LoVo (cell line): ENCODE measurements at regions not wholly inside any gene's neighbourhood (a gene's known extent, or its start where the extent isn't known, plus 50 kb on each side); places are given as distances from the start of the nearest gene placed in this dataset.
"Not testable (repeated sequence)": the region's sequence is repeated elsewhere in the genome, so short reads cannot be mapped to it uniquely, and the experiment has no call there.

Experiments used
- DNase-seq: peaks from one replicate; pipeline ENCODE4 v3.0.0-alpha.2; 2016; ENCODE audit warnings: low spot score

DNA sequence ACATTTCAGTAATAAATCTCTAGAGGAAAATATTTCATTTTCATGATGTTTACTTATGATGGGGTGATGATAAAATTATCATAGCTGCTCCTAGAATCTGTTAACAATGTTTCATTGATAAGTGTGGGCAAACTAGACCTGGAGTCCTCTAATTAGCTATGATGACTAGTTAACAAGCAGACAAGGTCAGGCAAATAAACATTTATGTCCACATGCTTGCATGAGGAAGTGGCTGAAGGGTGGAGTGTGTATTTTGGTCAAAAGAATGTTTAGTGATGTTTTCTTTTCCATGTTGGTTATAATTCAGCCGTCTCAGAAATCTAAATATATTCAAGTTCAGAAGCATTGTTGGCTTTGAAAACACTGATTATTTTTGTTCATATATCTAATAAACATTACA is 99.9 kb upstream of the FN1 start:
- peak; percentile 7 for DNase-seq

DNA sequence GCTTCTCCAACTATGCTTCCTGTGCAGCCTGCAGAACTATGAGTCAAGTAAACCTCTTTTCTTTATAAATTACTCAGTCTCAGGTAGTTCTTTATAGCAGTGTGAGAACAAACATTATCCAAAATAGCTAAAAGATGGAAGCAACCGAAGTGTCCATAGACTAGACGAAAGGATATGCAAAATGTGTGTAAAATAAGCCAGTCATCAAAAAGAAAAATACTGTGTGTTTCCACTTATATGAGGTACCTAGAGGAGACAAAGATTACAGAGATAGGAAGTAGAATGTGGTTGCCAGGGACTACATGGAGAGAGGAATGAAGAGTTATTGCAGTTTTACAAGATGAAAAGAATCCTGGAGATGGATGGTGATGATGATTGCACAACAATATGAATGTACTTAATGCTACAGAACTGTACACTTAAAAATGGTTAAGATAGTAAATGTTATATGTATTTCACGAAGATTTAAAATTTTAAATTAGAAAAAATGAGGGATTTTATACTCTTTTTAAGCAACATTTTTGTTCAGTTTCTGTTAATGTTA is 99.3 kb upstream of the FN1 start:
- DNase-seq: no peak

DNA sequence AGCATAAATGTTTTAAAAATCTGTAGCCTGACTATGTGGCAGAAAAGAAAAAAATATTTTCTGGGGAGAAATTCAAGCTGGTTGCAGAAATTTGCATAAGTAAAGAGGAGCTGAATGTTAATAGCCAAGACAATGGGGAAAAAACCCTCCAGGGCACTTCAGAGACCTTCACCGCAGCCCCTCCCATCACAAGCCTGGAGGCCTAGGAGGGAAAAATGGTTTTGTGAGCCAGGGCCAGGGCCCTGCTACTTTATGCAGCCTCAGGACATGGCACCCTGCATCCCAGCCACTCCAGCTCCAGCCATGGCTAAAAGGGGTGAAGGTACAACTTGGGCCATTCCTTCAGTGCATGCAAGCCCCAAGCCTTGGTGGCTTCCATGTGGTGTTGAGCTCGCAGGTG is 97.8 kb upstream of the FN1 start:
- DNase-seq: not testable (repeated sequence)

DNA sequence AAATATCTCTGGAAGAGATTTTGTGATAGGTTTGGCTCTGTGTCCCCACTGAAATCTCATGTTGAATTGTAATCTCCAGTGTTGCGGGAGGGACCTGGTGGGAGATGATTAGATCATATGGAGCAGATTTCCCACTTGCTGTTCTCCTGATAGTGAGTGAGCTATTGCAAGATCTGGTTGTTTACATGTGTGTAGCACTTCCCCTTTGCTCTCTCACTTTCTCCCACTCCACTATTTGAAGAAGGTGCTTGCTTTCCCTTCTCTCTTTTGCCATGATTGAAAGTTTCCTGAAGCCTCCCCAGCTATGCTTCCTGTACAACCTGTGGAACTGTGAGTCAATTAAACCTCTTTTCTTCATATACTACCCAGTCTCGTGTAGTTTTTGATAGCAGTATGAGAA is 97.0 kb upstream of the FN1 start:
- DNase-seq: no peak

DNA sequence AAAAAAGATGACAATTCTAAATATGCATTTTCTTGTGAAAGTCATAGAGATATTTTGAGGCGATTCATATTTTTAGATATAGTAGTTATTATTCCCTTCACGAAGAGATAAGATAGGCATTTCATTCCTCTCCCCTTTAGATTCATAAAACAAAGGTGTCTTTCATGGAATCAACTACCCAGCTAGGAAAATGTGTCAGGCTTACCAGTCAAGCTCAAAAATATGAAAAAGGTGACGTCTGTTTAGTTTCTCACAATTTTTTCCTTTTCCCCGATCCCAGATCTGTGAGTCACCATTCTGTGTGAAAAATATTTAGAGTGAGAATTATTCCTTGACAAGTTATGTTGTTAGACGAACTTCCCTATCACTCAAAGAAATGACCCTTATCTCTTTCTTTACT is 95.4 kb upstream of the FN1 start:
- no peak for DNase-seq

DNA sequence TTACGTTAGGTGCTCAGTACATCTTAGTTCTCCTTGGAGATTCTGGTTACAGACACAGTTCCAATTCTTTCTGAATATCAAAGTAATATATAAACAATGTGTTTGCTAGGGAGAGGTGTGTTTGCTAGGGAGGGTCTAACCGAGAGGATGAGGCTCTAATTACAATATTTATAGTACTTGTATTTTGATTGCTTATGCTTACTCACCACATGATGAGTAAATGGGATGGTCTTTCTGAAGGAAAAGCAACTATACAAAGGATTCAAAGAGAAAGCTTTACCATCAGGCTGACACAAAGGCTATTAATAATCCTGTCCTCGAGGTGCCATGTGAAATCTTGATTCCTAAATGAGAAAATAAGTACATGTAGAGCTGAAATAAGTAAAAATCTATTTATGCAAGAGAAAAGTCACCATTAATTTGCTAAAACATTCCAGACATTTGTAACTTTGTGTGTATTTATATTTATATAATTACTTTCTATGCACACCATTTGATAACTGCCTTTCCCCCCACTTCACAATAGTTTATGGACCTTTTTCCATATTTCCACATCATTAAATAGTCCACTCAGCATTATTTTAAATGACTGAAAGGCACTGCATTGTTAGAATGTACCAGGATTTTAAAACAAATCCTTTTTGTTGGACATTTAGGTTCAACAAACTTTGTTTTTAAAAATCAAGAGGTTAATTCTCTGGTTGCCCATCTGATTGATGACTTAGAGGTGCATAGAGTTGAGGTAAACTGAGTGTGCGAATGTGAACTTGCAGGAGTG is 94.5 kb upstream of the FN1 start:
- DNase-seq: no peak

DNA sequence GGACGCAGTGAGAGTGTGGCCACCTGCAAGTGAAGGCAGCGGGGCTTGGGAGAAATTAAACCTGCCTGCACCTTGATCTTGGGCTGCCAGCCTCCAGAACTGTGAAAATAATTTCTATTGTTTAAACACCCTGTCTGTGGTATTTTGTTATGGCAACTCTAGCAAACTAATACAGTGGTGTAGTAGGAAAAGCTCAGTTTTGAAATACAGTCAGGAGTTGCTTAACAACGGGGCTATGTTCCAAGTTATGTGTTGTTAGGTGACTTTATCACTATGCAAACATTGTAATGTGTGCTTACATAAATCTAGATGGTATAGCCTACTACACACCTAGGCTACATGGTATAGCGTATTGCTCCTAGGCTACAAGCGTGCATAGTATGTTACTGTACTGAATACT is 93.4 kb upstream of the FN1 start:
- no peak for DNase-seq

DNA sequence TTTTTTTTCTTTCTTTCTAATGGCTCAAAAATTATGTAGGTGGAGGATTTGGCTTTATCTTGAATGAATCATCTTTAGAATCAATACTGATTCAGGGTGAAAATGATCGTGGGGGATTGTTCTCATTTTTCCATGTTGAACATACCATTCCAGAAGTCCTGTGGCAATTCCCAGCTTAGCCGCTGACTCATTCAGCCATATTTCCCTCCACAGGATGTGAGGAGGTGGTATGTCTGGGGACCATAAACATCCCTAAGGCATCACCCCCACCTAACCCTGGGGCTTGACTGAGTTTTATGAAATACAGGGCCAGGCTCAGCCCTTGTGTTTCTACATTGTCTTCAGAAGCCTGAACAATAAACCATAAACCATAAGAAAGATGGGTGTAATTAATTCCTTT is 92.7 kb upstream of the FN1 start:
- DNase-seq: no peak

DNA sequence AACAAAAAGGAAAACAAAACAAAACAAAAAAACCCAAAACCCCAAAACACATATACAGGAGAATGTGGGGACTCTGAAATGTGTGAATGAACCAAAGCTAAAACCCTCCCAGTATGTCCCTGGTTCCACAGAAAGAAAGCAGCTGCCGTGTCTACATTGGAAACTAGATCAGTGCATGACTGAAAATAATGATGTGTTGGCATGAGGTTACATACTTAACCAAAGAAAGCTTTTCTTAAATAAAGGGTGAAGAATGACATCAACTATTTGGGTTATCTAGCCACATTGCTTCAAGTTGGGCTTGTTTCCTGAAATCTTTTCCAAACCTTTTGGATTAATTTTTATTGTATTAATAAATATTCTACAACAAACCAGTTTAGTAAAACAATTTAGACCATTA is 91.9 kb upstream of the FN1 start:
- DNase-seq: no peak

DNA sequence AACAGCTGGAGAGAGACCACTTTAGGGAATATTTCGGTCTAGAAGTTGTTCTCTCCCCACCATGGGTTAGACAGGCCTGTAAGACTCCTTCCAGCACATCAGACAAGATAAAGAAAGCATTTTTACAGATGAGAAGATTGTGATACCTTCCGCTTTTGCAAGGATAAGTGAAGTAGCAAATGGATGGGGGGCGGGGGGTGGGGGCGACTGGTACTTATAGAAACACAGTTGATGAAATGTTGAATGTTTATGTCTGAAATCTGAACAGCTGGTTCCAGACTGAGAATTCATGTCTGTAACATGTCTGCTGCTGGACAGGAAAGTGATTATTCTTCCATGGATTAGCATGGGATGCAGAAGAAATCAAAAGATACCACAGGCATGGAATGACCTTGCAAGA is 90.5 kb upstream of the FN1 start:
- DNase-seq: no peak

DNA sequence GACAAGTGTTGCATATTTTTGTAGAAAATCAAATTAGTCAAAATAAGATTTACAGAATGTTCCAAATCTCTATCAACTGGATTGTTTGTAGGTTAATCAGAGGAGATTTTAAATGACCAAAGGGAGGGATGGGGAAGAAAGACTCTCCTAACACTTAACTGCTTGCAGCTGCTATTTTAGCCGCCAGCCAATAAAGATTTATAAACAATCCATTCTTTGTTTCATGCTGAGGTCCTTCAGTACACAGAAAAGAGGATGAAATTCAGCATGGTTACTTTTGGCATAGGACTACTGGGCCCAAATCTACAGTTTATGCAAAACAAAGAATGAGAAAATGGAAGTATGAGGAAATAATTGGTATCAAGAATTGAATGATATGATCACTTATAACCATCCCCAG is 86.4 kb upstream of the FN1 start:
- DNase-seq: no peak

DNA sequence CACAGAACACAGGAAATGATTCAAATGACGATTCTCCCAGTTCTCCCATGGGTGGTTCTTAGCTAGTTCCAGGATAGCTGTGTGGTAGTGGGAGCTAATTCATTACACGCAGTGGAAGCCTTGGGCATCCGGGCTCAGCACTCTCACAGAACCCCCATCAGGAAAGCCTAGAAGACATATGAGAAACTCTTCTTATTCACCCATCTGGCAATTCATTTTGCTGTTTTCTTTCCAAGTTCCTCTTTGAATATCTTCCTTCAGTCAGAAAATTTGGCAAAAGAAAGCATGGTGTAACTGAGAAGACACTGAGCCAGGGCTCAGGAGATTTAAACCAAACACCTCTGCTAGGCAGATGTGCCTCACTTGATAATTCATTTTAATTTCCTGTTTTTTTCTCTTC is 85.2 kb upstream of the FN1 start:
- no peak for DNase-seq

DNA sequence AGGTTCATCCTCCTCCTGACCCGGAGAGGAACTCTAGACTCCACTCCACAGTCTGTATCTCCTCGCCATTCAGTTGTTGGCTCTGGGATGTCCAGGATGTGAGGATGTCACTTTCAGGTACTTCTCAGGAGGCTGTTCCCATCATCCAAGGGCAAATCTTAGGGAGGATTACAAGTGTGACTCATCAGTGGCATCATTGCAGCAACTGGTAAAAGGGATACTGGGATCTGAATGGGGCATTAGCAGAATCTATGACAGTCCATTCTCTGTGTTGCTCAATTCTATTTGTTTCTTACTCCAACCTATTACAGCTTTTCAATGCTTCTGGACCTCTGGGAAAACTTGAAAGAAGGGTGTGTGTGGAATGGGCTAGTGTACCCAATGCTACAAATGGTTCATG is 81.5 kb upstream of the FN1 start:
- DNase-seq: no peak

DNA sequence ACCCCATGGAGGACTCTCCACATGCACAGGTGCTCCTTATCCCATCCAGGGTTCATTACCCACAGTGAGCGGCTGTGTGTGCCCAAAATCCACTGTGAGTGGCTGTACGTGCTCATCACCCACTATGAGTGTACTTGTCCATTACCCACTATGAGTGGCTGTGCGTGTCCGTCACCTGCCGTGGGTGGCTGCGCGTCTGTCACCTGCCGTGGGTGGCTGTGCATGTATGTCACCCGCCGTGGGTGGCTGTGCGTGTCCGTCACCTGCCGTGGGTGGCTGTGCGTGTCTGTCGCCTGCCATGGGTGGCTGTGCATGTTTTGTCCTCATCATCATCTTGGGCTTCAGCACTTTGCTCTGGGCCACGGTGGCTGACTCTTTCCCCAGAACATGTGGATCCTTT is 78.6 kb upstream of the FN1 start:
- no peak for DNase-seq

DNA sequence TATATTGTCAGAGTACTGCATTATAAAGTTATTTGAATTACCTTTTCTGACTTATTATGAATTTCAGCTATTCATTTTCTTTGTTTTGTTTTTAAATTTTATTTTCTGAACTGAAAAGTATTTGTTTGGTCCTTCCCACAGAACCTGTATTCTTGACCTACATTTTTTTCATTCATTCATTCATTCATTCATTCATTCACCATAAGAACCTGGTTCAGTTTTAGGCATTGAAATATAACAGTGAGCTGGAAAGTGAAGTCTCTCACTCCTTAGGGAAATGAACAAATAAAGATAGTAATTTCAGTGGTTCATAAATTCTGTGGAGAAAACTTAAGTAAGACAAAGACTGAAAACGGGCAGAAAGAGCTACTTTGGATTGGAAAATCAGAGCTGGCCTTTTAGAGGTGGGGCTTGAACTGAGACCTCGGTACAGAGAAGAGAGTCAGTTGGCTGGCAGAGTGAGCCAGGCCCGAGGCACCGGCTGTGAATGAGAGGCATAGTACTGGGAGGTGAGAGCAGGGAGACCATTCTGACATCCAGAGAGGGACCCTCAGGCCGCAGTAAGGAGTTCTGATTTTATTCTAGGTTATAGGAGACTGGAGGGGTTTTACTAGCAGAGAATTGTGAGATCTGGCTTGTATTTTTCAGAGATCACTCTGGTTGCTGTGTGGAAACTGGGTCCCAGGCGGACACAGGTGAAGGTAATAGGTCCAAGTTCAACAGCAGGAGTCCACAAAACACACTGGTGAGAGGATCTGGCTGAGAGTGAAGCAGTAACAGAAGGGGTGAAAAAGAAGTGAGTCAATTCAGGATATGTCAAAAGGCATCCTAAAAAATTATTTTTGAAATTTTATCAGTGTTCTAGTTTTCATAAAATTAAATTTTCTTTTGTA is 75.8 kb upstream of the FN1 start:
- no peak for DNase-seq

DNA sequence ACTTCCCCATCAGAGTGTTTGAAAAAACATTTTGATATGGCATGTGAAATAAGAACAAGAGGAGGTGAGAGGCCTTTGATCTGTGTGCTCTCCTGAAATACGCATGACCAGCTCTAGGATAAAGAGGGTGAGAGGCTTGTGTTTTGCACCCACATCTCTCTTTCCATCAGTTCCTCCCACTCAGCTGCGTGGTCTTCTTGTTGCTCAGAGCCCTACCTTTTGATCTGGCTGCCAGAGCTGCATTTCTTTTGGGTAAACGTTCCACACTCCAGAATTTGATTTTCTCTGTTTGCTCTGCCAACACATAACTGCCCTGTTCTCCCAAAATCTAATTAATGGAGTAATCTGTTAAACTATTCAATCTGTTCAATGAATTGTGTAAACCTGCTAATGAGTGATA is 72.0 kb upstream of the FN1 start:
- DNase-seq: no peak

DNA sequence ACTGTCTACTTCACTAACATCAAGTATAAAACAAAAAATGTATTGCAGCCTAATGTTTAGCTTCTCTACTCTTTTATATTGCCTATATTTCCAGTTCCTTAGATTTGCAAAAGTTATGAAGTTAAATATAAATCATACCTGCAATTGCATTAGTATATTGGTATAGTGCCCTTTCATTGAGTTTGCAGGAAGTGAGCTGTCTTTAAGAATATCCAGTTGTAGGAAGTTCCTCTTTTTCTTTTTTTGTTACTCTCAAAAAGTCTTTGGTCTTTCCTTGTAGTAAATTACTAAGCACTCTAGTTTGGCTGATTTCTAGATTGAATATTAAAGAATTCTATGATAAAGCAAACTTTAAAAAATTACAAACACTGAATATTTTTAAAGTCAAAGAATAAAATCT is 71.3 kb upstream of the FN1 start:
- no peak for DNase-seq

DNA sequence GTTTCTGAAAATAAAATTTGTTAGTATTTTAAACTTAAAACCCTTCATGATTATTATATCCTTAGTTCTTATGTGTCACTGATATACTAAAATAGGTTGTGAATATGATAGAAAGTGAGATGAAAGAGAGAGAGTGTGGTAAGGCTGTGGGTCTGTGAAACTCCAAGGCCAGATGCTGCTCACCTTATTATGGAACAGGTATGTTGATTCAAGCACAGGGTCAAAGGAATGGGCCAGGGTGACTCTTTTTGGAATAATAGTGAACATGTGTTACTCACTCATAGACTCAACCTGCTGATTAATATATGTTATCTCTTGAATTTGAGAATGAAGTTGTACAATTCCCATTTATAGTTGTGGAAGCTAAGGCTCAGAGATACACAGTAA is 70.7 kb upstream of the FN1 start:
- DNase-seq: no peak

DNA sequence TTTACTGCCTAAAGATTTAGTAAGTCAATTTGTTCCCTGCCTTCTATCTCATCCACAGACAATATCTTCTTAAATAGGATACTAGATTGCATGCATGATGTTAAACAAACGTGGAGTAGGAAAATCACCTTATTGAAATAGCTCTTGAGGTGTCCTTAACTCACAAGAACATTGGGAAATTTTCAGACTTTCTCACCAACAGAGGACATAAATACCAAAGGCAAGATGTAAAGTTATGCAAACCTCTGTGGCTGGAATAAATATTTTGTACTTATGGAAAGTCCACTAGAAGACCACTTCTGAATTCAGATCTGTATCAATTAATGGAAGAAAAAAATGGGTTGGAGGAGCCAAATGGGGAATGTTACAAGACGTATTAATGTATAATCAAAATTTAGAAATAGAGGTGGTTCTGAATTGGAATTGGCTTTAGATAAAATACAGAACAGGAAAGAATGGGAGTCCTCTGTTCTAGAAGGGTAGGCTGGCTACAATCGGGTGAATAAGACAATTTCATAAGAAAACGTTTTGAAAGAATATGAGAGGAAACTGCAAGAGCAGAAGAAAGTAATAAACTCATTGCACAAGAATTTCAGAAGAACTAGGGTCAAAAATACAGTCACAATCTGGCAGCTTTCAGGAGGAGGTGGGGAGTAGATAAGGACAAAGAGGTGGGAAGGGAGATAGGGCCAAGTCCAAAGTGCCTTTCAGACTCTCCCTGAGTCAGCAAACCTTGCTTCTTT is 69.3 kb upstream of the FN1 start:
- DNase-seq: no peak

DNA sequence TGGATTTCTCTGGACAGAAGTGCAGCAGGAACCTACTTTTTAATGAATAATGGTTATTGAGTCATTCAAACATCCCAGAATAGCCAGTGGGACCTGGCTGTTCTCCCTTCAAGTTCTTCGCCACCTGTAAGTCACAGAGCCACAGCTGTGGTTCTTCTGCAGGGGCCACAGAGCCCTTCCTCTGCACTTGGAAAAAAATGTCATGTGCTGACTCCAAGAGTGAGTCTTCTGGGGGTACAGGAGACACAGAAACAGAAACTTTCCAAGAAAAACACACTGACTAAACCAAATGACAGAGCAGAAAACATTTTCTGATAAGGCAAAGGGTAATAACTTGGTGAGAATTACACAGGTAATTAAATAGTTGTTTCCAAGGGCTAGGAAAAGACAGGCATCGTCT is 68.7 kb upstream of the FN1 start:
- no peak for DNase-seq

DNA sequence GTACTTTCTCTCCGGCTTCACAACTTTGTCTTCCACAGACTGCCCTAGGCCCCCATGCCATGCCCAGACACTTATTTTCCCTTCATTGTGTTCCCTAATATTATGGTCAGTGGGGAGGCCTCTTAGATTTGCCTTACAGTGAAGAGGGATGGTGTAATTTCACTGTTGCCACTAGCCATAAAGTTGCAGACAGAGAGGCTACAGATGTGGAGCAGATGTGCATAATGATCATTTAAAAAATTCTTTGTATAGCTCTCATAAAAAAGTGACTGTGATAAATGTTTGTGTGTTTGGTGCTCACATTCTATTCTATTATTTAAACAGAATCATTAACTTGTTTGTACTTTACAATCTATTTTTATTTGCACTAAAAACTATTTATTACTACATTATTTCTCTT is 67.5 kb upstream of the FN1 start:
- no peak for DNase-seq

DNA sequence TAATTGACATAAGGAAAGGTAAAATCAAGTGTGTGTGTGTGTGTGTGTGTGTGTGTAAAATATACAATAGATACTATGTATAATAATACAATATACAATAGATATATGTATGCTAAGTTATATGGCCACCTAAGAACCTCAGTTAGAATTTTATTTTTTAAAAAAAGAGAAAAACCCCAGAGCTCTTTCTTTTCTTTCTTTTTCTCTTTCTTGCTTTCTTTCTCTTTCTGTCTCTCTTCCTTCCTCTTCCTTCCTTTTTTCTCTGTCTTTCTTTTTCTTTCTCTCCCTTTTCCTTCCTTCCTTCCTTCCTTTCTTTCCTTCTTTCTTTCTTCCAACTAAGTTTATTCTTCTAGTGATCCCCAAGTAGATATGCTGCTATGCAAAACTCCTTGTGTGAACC is 64.6 kb upstream of the FN1 start:
- no peak for DNase-seq

DNA sequence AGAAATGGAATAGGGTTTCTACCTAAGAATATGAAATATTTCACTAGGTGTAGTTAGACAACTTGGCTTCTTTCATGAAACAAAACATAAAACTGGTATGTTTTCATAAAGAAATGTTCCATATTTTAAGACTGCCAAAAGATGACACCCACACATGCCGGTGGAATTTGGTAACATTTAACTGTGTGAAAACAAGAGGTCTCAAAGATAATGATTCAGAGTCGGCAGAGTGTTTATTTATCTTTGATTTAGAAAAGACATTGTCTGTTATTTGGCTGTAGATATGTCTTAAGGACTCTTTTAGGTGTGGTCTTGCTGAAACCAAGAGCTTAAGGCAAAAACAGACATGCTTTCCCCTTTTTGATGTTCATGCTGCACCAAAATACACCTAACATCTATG is 63.5 kb upstream of the FN1 start:
- no peak for DNase-seq
